ENCODE measurements at regions not wholly inside any gene's neighbourhood (a gene's known extent, or its start where the extent isn't known, plus 50 kb on each side); places are given as distances from the start of the nearest gene placed in this dataset.

GRCh38 chr13:111402441-111402840 is 82.0 kb downstream of the TEX29 start:
- DNase-seq: no peak
- TF ChIP-seq, protein P1, sequence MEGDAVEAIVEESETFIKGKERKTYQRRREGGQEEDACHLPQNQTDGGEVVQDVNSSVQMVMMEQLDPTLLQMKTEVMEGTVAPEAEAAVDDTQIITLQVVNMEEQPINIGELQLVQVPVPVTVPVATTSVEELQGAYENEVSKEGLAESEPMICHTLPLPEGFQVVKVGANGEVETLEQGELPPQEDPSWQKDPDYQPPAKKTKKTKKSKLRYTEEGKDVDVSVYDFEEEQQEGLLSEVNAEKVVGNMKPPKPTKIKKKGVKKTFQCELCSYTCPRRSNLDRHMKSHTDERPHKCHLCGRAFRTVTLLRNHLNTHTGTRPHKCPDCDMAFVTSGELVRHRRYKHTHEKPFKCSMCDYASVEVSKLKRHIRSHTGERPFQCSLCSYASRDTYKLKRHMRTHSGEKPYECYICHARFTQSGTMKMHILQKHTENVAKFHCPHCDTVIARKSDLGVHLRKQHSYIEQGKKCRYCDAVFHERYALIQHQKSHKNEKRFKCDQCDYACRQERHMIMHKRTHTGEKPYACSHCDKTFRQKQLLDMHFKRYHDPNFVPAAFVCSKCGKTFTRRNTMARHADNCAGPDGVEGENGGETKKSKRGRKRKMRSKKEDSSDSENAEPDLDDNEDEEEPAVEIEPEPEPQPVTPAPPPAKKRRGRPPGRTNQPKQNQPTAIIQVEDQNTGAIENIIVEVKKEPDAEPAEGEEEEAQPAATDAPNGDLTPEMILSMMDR (IDR thresholded peaks at IDR 0.05; ENCODE audit: borderline replicate concordance): no peak

GRCh38 chr13:111403266-111403665 is 82.8 kb downstream of the TEX29 start:
- TF ChIP-seq, protein P1 (IDR thresholded peaks at IDR 0.05; ENCODE audit: borderline replicate concordance): no peak
- no peak for DNase-seq
- Histone ChIP-seq H3K9me3 (replicated peaks) (no peaks in the 10 kb centered on the region), H3K4me1 (no peaks in the 10 kb centered on the region), H3K4me3 (no peak overlapping the region), H3K27ac (replicated peaks) (no peak overlapping the region), H3K36me3 (no peaks in the 10 kb centered on the region), H3K27me3 (ENCODE audit: low read depth) (peaks cover 71% of the 10 kb centered on the region)
- intact Hi-C loops (cut with micrococcal nuclease): no loop called here

More at GRCh38 chr13:111402441-111402840, 82.0 kb downstream of the TEX29 start:
- Histone ChIP-seq H3K4me3 (no peak overlapping the region), H3K9me3 (replicated peaks) (no peaks in the 10 kb centered on the region), H3K27ac (replicated peaks) (no peak overlapping the region), H3K36me3 (no peaks in the 10 kb centered on the region), H3K4me1 (no peaks in the 10 kb centered on the region), H3K27me3 (ENCODE audit: low read depth) (peaks cover 69% of the 10 kb centered on the region)
- intact Hi-C loops (cut with micrococcal nuclease): no loop called here

- peaks cover 82% of the 10 kb centered on the region for H3K27me3 ChIP-seq (ENCODE audit: low read depth)
- no peak overlapping the region for H3K4me3 ChIP-seq
- no peak for DNase-seq
- no peaks in the 10 kb centered on the region for H3K4me1 ChIP-seq
- no peaks in the 10 kb centered on the region for H3K36me3 ChIP-seq
- intact Hi-C loops (cut with micrococcal nuclease): no loop called here
- no peak overlapping the region for H3K27ac ChIP-seq (replicated peaks)
- no peaks in the 10 kb centered on the region for H3K9me3 ChIP-seq (replicated peaks)
- TF ChIP-seq, protein P1 (IDR thresholded peaks at IDR 0.05; ENCODE audit: borderline replicate concordance): no peak
Measured at GRCh38 chr13:111404746-111405145, 84.3 kb downstream of the TEX29 start.

GRCh38 chr13:111406636-111407035 is 86.2 kb downstream of the TEX29 start:
- TF ChIP-seq, protein P1 (IDR thresholded peaks at IDR 0.05; ENCODE audit: borderline replicate concordance): no peak
- Histone ChIP-seq H3K4me1 (no peaks in the 10 kb centered on the region), H3K27me3 (ENCODE audit: low read depth) (peaks cover 97% of the 10 kb centered on the region), H3K9me3 (replicated peaks) (no peaks in the 10 kb centered on the region), H3K4me3 (no peak overlapping the region), H3K27ac (replicated peaks) (no peak overlapping the region), H3K36me3 (no peaks in the 10 kb centered on the region)
- DNase-seq: no peak
- intact Hi-C loops (cut with micrococcal nuclease): no loop called here

- TF ChIP-seq, protein P1 (IDR thresholded peaks at IDR 0.05; ENCODE audit: borderline replicate concordance): no peak
Measured at GRCh38 chr13:111407381-111408131, 87.1 kb downstream of the TEX29 start.

More at GRCh38 chr13:111407381-111408131, 87.1 kb downstream of the TEX29 start:
- Histone ChIP-seq H3K27me3 (ENCODE audit: low read depth) (peaks cover 100% of the 10 kb centered on the region), H3K9me3 (replicated peaks) (no peaks in the 10 kb centered on the region), H3K36me3 (no peaks in the 10 kb centered on the region), H3K4me3 (no peak overlapping the region), H3K27ac (replicated peaks) (no peak overlapping the region), H3K4me1 (no peaks in the 10 kb centered on the region)
- no peak for DNase-seq
- intact Hi-C loops (cut with micrococcal nuclease): no loop called here
